AG09309 (cell line): ENCODE measurements at regions not wholly inside any gene's neighbourhood (a gene's known extent, or its start where the extent isn't known, plus 50 kb on each side); places are given as distances from the start of the nearest gene placed in this dataset.

Experiments used
- DNase-seq: peaks from one replicate; pipeline ENCODE4 v3.0.0-alpha.2; 2010; ENCODE audit warnings: low read depth
- H3K4me3 ChIP-seq: 2 replicates; pipeline ENCODE4 v1.5.1; 2011; ENCODE audit warnings: mild to moderate bottlenecking, low read depth, low read length, moderate library complexity; ENCODE audit not compliant: control insufficient read depth
- CTCF ChIP-seq: IDR thresholded peaks from 2 replicates; pipeline ENCODE4 v1.5.1; 2011; ENCODE audit warnings: mild to moderate bottlenecking, low read depth, low read length, inconsistent platforms; ENCODE audit not compliant: insufficient read depth, control insufficient read depth; ENCODE audit errors: missing control alignments

- H3K4me3 ChIP-seq = no peak overlapping the region
- no peak for DNase-seq
- no peak for TF ChIP-seq CTCF
These were observed 1070.3 kb upstream of the CELF4 start for GRCh38 chr18:38635709-38636430.

- TF ChIP-seq CTCF = no peak
- no peak for DNase-seq
- no peak overlapping the region for H3K4me3 ChIP-seq
These were observed 1068.5 kb upstream of the CELF4 start for GRCh38 chr18:38634117-38634516.

GRCh38 chr18:38633333-38633732, 1067.7 kb upstream of the CELF4 start:
- DNase-seq = no peak
- no peak overlapping the region for H3K4me3 ChIP-seq
- TF ChIP-seq CTCF = no peak

GRCh38 chr18:38619129-38619528, 1053.5 kb upstream of the CELF4 start:
- DNase-seq = no peak
- H3K4me3 ChIP-seq = no peak overlapping the region
- TF ChIP-seq CTCF = no peak

- H3K4me3 ChIP-seq = no peak overlapping the region
- DNase-seq = no peak
- TF ChIP-seq CTCF = no peak
These were observed 1050.7 kb upstream of the CELF4 start for GRCh38 chr18:38616306-38616705.

- no peak for TF ChIP-seq CTCF
- no peak overlapping the region for H3K4me3 ChIP-seq
- DNase-seq = no peak
These were observed 1047.3 kb upstream of the CELF4 start for GRCh38 chr18:38612904-38613303.
